Activated B cell treated with CpG ODN at 0.5 μM for 24 hours (primary cell): ENCODE measurements at regions not wholly inside any gene's neighbourhood (a gene's known extent, or its start where the extent isn't known, plus 50 kb on each side); places are given as distances from the start of the nearest gene placed in this dataset.
"Not testable (repeated sequence)": the region's sequence is repeated elsewhere in the genome, so short reads cannot be mapped to it uniquely, and the experiment has no call there.

Experiments used
- ATAC-seq: fragments of 200-7000 bp; cut with Tn5 transposase; one replicate; pipeline ENCODE4 v1.10.0; 2021; ENCODE audit warnings: low read depth, mild to moderate bottlenecking, moderate library complexity
- CTCF ChIA-PET: fragments of 350-600 bp; sonication (Branson Sonifier 250); formaldehyde crosslinking; loops from one replicate; lab custom pipeline; 2021; ENCODE audit warnings: antibody characterized with exemption; lab: Charles Lee
- POLR2A ChIA-PET: fragments of 350-600 bp; sonication (Branson Sonifier 250); formaldehyde crosslinking; loops from one replicate; lab custom pipeline; 2021; ENCODE audit warnings: antibody characterized with exemption; lab: Charles Lee
- DNase-seq: peaks from one replicate; pipeline ENCODE4 v3.0.0; 2022
- H3K27ac Mint-ChIP-seq: one replicate; pipeline ENCODE4 v1.8.0; 2020; ENCODE audit warnings: mixed read lengths
- H3K27me3 Mint-ChIP-seq: one replicate; pipeline ENCODE4 v1.8.0; 2021; ENCODE audit warnings: mixed read lengths
- H3K36me3 Mint-ChIP-seq: one replicate; pipeline ENCODE4 v1.8.0; 2021; ENCODE audit warnings: low read depth, mixed read lengths
- H3K4me1 Mint-ChIP-seq: one replicate; pipeline ENCODE4 v1.8.0; 2021; ENCODE audit warnings: mixed read lengths
- H3K4me3 Mint-ChIP-seq: one replicate; pipeline ENCODE4 v1.8.0; 2020; ENCODE audit warnings: mild to moderate bottlenecking, mixed read lengths
- H3K9me3 Mint-ChIP-seq: one replicate; pipeline ENCODE4 v1.8.0; 2020; ENCODE audit warnings: mixed read lengths
- intact Hi-C: fragments of 100-400 bp; cut with micrococcal nuclease; formaldehyde crosslinking; loops from one replicate; pipeline ENCODE4 v1.15.1; 2024
- TF ChIP-seq, protein P1 (sequence below): fragments of 200-600 bp; IDR thresholded peaks from one replicate; pipeline ENCODE4 v1.8.0; 2022; ENCODE audit warnings: antibody characterized with exemption, mild to moderate bottlenecking

DNA sequence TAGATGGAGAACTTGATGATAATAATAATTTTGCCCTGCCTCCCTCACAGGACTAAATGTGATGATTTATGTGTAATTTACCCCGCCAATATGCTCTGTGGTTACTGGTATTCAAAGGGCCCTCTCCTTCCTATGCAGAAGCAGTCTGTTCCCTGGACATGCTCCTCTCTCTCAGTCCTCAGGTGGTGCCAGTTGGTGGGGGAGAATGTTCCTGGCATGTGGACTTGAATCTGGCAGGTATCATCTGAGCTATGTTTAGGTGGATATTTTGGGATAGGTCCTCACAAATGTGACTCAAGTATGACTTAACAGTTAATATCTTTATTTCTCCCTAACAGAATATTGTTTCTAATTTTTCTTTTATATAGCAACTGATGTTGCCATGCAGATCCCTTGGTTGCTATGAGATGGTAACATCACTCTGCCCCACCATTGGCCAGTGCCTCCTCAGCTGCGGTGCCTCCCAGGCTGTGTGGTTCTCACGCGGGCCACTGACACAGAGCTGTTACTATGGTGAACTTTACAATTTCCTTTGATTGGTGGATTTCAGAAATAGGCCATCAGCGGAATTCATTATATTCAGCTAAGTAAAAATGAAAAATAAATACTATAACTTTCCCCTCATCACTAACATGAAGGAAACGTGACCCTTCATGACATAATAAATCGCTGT is 106.7 kb upstream of the PELI1 start:
- CTCF ChIA-PET = no interaction called here
- Mint-ChIP-seq H3K9me3 (no peaks in the 10 kb centered on the region), H3K4me1 (no peaks in the 10 kb centered on the region), H3K27ac (no peak overlapping the region), H3K27me3 (no peaks in the 10 kb centered on the region), H3K36me3 (peaks cover 2% of the 10 kb centered on the region), H3K4me3 (no peak overlapping the region)
- TF ChIP-seq, protein P1, sequence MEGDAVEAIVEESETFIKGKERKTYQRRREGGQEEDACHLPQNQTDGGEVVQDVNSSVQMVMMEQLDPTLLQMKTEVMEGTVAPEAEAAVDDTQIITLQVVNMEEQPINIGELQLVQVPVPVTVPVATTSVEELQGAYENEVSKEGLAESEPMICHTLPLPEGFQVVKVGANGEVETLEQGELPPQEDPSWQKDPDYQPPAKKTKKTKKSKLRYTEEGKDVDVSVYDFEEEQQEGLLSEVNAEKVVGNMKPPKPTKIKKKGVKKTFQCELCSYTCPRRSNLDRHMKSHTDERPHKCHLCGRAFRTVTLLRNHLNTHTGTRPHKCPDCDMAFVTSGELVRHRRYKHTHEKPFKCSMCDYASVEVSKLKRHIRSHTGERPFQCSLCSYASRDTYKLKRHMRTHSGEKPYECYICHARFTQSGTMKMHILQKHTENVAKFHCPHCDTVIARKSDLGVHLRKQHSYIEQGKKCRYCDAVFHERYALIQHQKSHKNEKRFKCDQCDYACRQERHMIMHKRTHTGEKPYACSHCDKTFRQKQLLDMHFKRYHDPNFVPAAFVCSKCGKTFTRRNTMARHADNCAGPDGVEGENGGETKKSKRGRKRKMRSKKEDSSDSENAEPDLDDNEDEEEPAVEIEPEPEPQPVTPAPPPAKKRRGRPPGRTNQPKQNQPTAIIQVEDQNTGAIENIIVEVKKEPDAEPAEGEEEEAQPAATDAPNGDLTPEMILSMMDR = no peak
- DNase-seq = no peak
- POLR2A ChIA-PET = interaction anchor here (1.0 kb wide), 1 partner anchor 10 kb away, joined by 4 read pairs; no protein-coding TSS in a partner anchor
- no peak for ATAC-seq
- intact Hi-C loops = no loop called here

DNA sequence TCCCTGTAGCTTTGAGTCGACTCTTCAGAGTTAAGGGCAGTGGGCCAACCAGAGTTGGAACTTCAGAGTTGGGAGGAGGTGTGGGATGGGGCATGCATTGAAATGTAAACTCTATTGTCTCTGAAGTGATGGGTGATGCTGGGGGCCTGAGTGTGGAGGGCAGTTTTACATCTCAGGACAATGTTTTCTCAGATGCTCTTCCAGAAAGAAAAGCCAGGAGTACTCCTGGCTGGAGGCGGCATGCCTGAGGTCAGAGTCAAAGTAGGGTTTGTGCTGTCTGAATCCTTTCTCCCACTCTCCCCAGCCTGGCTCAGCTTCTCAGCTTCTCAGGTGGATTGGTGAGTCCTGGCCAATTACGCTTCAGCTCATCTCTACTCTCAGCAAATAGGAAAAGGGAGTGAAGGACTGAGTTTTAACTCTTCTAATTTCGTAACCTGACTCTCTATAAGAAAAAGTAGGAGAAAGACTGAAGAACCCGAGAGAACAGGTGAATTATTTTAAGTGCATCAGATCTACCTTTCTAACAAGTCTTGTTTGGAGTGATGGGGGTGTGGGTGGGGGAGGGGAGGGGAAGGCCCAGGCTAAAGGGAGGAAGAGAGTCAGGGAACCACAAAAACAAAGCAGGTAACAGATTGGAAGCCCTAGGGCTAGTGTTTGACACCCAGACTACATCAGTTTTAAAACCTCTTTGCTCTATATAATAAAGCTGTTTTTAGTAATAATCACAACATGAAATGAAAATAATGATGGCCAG is 107.5 kb upstream of the PELI1 start:
- Mint-ChIP-seq H3K27me3 (no peaks in the 10 kb centered on the region), H3K9me3 (no peaks in the 10 kb centered on the region), H3K27ac (no peak overlapping the region), H3K4me3 (no peak overlapping the region), H3K4me1 (no peaks in the 10 kb centered on the region), H3K36me3 (peaks cover 2% of the 10 kb centered on the region)
- TF ChIP-seq, protein P1 = no peak
- ATAC-seq (no peak), DNase-seq (no peak)
- ChIA-PET POLR2A (interaction anchor here (0.7 to 1.0 kb wide), 2 partner anchors 9 kb away, joined by 4 read pairs; no protein-coding TSS in a partner anchor), CTCF (no interaction called here)
- intact Hi-C loops = no loop called here

DNA sequence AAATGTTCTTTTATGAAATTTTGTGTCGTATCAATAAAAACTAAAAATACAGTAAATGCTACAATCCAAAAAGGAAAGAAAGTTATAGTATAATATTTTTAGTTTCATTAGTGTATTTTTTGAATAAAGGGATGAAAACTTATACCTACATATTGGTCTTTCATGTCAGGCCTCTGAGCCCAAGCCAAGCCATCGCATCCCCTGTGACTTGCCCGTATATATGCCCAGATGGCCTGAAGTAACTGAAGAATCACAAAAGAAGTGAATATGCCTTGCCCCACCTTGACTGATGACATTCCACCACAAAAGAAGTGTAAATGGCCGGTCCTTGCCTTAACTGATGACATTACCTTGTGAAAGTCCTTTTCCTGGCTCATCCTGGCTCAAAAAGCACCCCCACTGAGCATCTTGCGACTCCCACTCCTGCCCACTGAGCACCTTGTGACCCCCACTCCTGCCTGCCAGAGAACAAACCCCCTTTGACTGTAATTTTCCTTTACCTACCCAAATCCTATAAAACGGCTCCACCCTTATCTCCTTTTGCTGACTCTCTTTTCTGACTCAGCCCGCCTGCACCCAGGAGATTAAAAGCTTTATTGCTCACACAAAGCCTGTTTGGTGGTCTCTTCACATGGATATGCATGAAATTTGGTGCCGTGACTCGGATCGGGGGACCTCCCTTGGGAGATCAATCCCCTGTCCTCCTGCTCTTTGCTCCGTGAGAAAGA is 108.2 kb upstream of the PELI1 start:
- H3K27ac Mint-ChIP-seq, DNase-seq, H3K4me3 Mint-ChIP-seq, ATAC-seq, H3K36me3 Mint-ChIP-seq, H3K4me1 Mint-ChIP-seq, intact Hi-C loops, CTCF ChIA-PET, H3K9me3 Mint-ChIP-seq, H3K27me3 Mint-ChIP-seq: not testable (repeated sequence)
- POLR2A ChIA-PET = interaction anchor here (0.7 kb wide), 1 partner anchor 8 kb away, joined by 4 read pairs; no protein-coding TSS in a partner anchor

DNA sequence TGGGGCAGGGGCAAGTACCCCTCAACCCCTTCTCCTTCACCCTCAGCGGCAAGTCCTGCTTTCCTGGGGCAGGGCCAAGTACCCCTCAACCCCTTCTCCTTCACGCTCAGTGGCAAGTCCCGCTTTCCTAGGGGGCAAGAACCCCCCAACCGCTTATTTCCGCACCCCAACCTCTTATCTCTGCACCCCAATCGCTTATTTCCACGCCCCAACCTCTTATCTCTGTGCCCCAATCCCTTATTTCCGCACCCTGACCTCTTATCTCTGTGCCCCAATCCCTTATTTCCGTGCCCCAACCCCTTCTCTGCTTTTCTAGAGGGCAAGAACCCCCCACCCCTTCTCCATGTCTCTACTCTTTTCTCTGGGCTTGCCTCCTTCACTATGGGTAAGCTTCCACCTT is 109.2 kb upstream of the PELI1 start:
- ATAC-seq, H3K27me3 Mint-ChIP-seq, intact Hi-C loops, H3K27ac Mint-ChIP-seq, H3K9me3 Mint-ChIP-seq, H3K4me1 Mint-ChIP-seq, H3K36me3 Mint-ChIP-seq, H3K4me3 Mint-ChIP-seq, CTCF ChIA-PET, DNase-seq, POLR2A ChIA-PET: not testable (repeated sequence)

DNA sequence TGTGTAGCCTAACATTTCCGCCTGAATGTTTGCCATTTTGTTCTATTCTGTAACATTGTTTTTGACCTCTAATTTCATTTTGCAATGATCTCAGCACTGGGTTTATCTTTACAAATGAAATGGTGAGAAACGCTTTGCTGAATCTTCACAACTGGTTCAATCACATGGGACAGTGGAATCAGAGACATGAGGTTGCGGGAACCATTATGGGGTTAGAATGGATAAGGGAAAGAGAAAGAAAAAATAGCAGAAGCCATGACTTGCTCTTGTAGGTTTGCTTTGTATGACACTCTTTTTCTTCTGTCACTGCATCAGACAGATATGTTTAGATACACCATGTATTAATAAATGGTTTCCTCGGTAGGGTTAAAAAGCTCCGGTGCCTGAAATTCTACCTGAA is 114.3 kb upstream of the PELI1 start:
- Mint-ChIP-seq H3K4me3 (no peak overlapping the region), H3K9me3 (no peaks in the 10 kb centered on the region), H3K4me1 (peaks cover 41% of the 10 kb centered on the region), H3K27ac (no peak overlapping the region), H3K36me3 (no peaks in the 10 kb centered on the region), H3K27me3 (no peaks in the 10 kb centered on the region)
- DNase-seq = no peak
- ChIA-PET POLR2A (interaction anchor here (1.4 to 2.0 kb wide), 2 partner anchors 44 to 55 kb away, joined by 5 to 7 read pairs; no protein-coding TSS in a partner anchor), CTCF (interaction anchor here (0.6 kb wide), 1 partner anchor 156 kb away, joined by 3 read pairs; no protein-coding TSS in a partner anchor)
- TF ChIP-seq, protein P1 = no peak
- intact Hi-C loops = no loop called here
- no peak for ATAC-seq
